ENCODE measurements at regions not wholly inside any gene's neighbourhood (a gene's known extent, or its start where the extent isn't known, plus 50 kb on each side); places are given as distances from the start of the nearest gene placed in this dataset.

GRCh38 chr13:90910018-90910639, 437.4 kb upstream of the MIR17HG start:
- Histone ChIP-seq H3K36me3 (ENCODE audit: control insufficient read depth, insufficient read depth, low read length) (no peaks in the 10 kb centered on the region), H3K27me3 (replicated peaks; ENCODE audit: control insufficient read depth, insufficient read depth, low read length, poor library complexity, severe bottlenecking) (no peaks in the 10 kb centered on the region), H3K4me3 (ENCODE audit: insufficient read depth, low read depth, low read length, poor library complexity, severe bottlenecking) (no peak overlapping the region), H3K27ac (ENCODE audit: insufficient read depth, low read length, poor library complexity, severe bottlenecking) (no peak overlapping the region), H3K9me3 (ENCODE audit: control insufficient read depth, low read length) (no peaks in the 10 kb centered on the region), H3K4me1 (ENCODE audit: control insufficient read depth, insufficient read depth, low read length, poor library complexity, severe bottlenecking) (no peaks in the 10 kb centered on the region)
- DNase-seq: no peak

- no peaks in the 10 kb centered on the region for H3K36me3 ChIP-seq (ENCODE audit: control insufficient read depth, insufficient read depth, low read length)
- DNase-seq: no peak
- no peaks in the 10 kb centered on the region for H3K4me1 ChIP-seq (ENCODE audit: control insufficient read depth, insufficient read depth, low read length, poor library complexity, severe bottlenecking)
- H3K27me3 ChIP-seq (replicated peaks; ENCODE audit: control insufficient read depth, insufficient read depth, low read length, poor library complexity, severe bottlenecking): no peaks in the 10 kb centered on the region
- no peaks in the 10 kb centered on the region for H3K9me3 ChIP-seq (ENCODE audit: control insufficient read depth, low read length)
- no peak overlapping the region for H3K4me3 ChIP-seq (ENCODE audit: insufficient read depth, low read depth, low read length, poor library complexity, severe bottlenecking)
- H3K27ac ChIP-seq (ENCODE audit: insufficient read depth, low read length, poor library complexity, severe bottlenecking): no peak overlapping the region
These were observed 435.2 kb upstream of the MIR17HG start for GRCh38 chr13:90912247-90912646.

GRCh38 chr13:90918536-90918935, 429.0 kb upstream of the MIR17HG start:
- no peak for DNase-seq
- H3K4me1 ChIP-seq (ENCODE audit: control insufficient read depth, insufficient read depth, low read length, poor library complexity, severe bottlenecking): no peaks in the 10 kb centered on the region
- no peaks in the 10 kb centered on the region for H3K36me3 ChIP-seq (ENCODE audit: control insufficient read depth, insufficient read depth, low read length)
- no peaks in the 10 kb centered on the region for H3K27me3 ChIP-seq (replicated peaks; ENCODE audit: control insufficient read depth, insufficient read depth, low read length, poor library complexity, severe bottlenecking)
- H3K4me3 ChIP-seq (ENCODE audit: insufficient read depth, low read depth, low read length, poor library complexity, severe bottlenecking): no peak overlapping the region
- no peak overlapping the region for H3K27ac ChIP-seq (ENCODE audit: insufficient read depth, low read length, poor library complexity, severe bottlenecking)
- H3K9me3 ChIP-seq (ENCODE audit: control insufficient read depth, low read length): no peaks in the 10 kb centered on the region

GRCh38 chr13:90919153-90919552, 428.3 kb upstream of the MIR17HG start:
- no peaks in the 10 kb centered on the region for H3K9me3 ChIP-seq (ENCODE audit: control insufficient read depth, low read length)
- no peaks in the 10 kb centered on the region for H3K27me3 ChIP-seq (replicated peaks; ENCODE audit: control insufficient read depth, insufficient read depth, low read length, poor library complexity, severe bottlenecking)
- H3K27ac ChIP-seq (ENCODE audit: insufficient read depth, low read length, poor library complexity, severe bottlenecking): no peak overlapping the region
- H3K36me3 ChIP-seq (ENCODE audit: control insufficient read depth, insufficient read depth, low read length): no peaks in the 10 kb centered on the region
- H3K4me1 ChIP-seq (ENCODE audit: control insufficient read depth, insufficient read depth, low read length, poor library complexity, severe bottlenecking): no peaks in the 10 kb centered on the region
- DNase-seq: no peak
- H3K4me3 ChIP-seq (ENCODE audit: insufficient read depth, low read depth, low read length, poor library complexity, severe bottlenecking): no peak overlapping the region

- H3K36me3 ChIP-seq (ENCODE audit: control insufficient read depth, insufficient read depth, low read length): no peaks in the 10 kb centered on the region
- no peaks in the 10 kb centered on the region for H3K9me3 ChIP-seq (ENCODE audit: control insufficient read depth, low read length)
- H3K27me3 ChIP-seq (replicated peaks; ENCODE audit: control insufficient read depth, insufficient read depth, low read length, poor library complexity, severe bottlenecking): no peaks in the 10 kb centered on the region
- no peak overlapping the region for H3K4me3 ChIP-seq (ENCODE audit: insufficient read depth, low read depth, low read length, poor library complexity, severe bottlenecking)
- H3K4me1 ChIP-seq (ENCODE audit: control insufficient read depth, insufficient read depth, low read length, poor library complexity, severe bottlenecking): no peaks in the 10 kb centered on the region
- DNase-seq: no peak
- no peak overlapping the region for H3K27ac ChIP-seq (ENCODE audit: insufficient read depth, low read length, poor library complexity, severe bottlenecking)
These were observed 421.0 kb upstream of the MIR17HG start for GRCh38 chr13:90926459-90926858.

GRCh38 chr13:90928109-90928508, 419.4 kb upstream of the MIR17HG start:
- Histone ChIP-seq H3K27ac (ENCODE audit: insufficient read depth, low read length, poor library complexity, severe bottlenecking) (no peak overlapping the region), H3K4me3 (ENCODE audit: insufficient read depth, low read depth, low read length, poor library complexity, severe bottlenecking) (no peak overlapping the region), H3K36me3 (ENCODE audit: control insufficient read depth, insufficient read depth, low read length) (no peaks in the 10 kb centered on the region), H3K9me3 (ENCODE audit: control insufficient read depth, low read length) (no peaks in the 10 kb centered on the region), H3K27me3 (replicated peaks; ENCODE audit: control insufficient read depth, insufficient read depth, low read length, poor library complexity, severe bottlenecking) (no peaks in the 10 kb centered on the region), H3K4me1 (ENCODE audit: control insufficient read depth, insufficient read depth, low read length, poor library complexity, severe bottlenecking) (no peaks in the 10 kb centered on the region)
- no peak for DNase-seq

- no peak overlapping the region for H3K4me3 ChIP-seq (ENCODE audit: insufficient read depth, low read depth, low read length, poor library complexity, severe bottlenecking)
- no peak overlapping the region for H3K27ac ChIP-seq (ENCODE audit: insufficient read depth, low read length, poor library complexity, severe bottlenecking)
- DNase-seq: no peak
- no peaks in the 10 kb centered on the region for H3K9me3 ChIP-seq (ENCODE audit: control insufficient read depth, low read length)
- no peaks in the 10 kb centered on the region for H3K27me3 ChIP-seq (replicated peaks; ENCODE audit: control insufficient read depth, insufficient read depth, low read length, poor library complexity, severe bottlenecking)
- H3K36me3 ChIP-seq (ENCODE audit: control insufficient read depth, insufficient read depth, low read length): no peaks in the 10 kb centered on the region
- H3K4me1 ChIP-seq (ENCODE audit: control insufficient read depth, insufficient read depth, low read length, poor library complexity, severe bottlenecking): no peaks in the 10 kb centered on the region
These were observed 414.2 kb upstream of the MIR17HG start for GRCh38 chr13:90933097-90933826.

- H3K4me3 ChIP-seq (ENCODE audit: insufficient read depth, low read depth, low read length, poor library complexity, severe bottlenecking): no peak overlapping the region
- H3K36me3 ChIP-seq (ENCODE audit: control insufficient read depth, insufficient read depth, low read length): no peaks in the 10 kb centered on the region
- H3K27ac ChIP-seq (ENCODE audit: insufficient read depth, low read length, poor library complexity, severe bottlenecking): no peak overlapping the region
- no peaks in the 10 kb centered on the region for H3K9me3 ChIP-seq (ENCODE audit: control insufficient read depth, low read length)
- no peak for DNase-seq
- no peaks in the 10 kb centered on the region for H3K4me1 ChIP-seq (ENCODE audit: control insufficient read depth, insufficient read depth, low read length, poor library complexity, severe bottlenecking)
- no peaks in the 10 kb centered on the region for H3K27me3 ChIP-seq (replicated peaks; ENCODE audit: control insufficient read depth, insufficient read depth, low read length, poor library complexity, severe bottlenecking)
These were observed 412.7 kb upstream of the MIR17HG start for GRCh38 chr13:90934741-90935140.

GRCh38 chr13:90938848-90939247, 408.6 kb upstream of the MIR17HG start:
- Histone ChIP-seq H3K27ac (ENCODE audit: insufficient read depth, low read length, poor library complexity, severe bottlenecking) (no peak overlapping the region), H3K27me3 (replicated peaks; ENCODE audit: control insufficient read depth, insufficient read depth, low read length, poor library complexity, severe bottlenecking) (no peaks in the 10 kb centered on the region), H3K36me3 (ENCODE audit: control insufficient read depth, insufficient read depth, low read length) (no peaks in the 10 kb centered on the region), H3K9me3 (ENCODE audit: control insufficient read depth, low read length) (no peaks in the 10 kb centered on the region), H3K4me1 (ENCODE audit: control insufficient read depth, insufficient read depth, low read length, poor library complexity, severe bottlenecking) (no peaks in the 10 kb centered on the region), H3K4me3 (ENCODE audit: insufficient read depth, low read depth, low read length, poor library complexity, severe bottlenecking) (no peak overlapping the region)
- DNase-seq: no peak

- H3K4me3 ChIP-seq (ENCODE audit: insufficient read depth, low read depth, low read length, poor library complexity, severe bottlenecking): no peak overlapping the region
- H3K9me3 ChIP-seq (ENCODE audit: control insufficient read depth, low read length): no peaks in the 10 kb centered on the region
- no peak overlapping the region for H3K27ac ChIP-seq (ENCODE audit: insufficient read depth, low read length, poor library complexity, severe bottlenecking)
- H3K27me3 ChIP-seq (replicated peaks; ENCODE audit: control insufficient read depth, insufficient read depth, low read length, poor library complexity, severe bottlenecking): no peaks in the 10 kb centered on the region
- no peaks in the 10 kb centered on the region for H3K4me1 ChIP-seq (ENCODE audit: control insufficient read depth, insufficient read depth, low read length, poor library complexity, severe bottlenecking)
- no peaks in the 10 kb centered on the region for H3K36me3 ChIP-seq (ENCODE audit: control insufficient read depth, insufficient read depth, low read length)
- no peak for DNase-seq
These were observed 403.5 kb upstream of the MIR17HG start for GRCh38 chr13:90943946-90944345.

Measured in effector memory CD4-positive, alpha-beta T cell (primary cell).